GM23338 (cell line): ENCODE measurements at regions not wholly inside any gene's neighbourhood (a gene's known extent, or its start where the extent isn't known, plus 50 kb on each side); places are given as distances from the start of the nearest gene placed in this dataset.

Experiments used
- ATAC-seq: fragments of 200-7000 bp; cut with Tn5 transposase; 3 replicates; pipeline ENCODE4 v1.9.1; 2020
- DNase-seq: peaks from one replicate; pipeline ENCODE4 v3.0.0-alpha.2; 2015; ENCODE audit warnings: low spot score
- H2AFZ ChIP-seq: fragments of 200-600 bp; sonication (generic); 2 replicates; pipeline ENCODE4 v1.8.0; 2016; ENCODE audit warnings: antibody characterized with exemption, mild to moderate bottlenecking, moderate library complexity
- H3F3A ChIP-seq: fragments of 200-600 bp; sonication (generic); replicated peaks from 2 replicates; pipeline ENCODE4 v1.8.0; 2017; ENCODE audit warnings: antibody characterized with exemption, mixed run types, low read depth
- H3K27ac ChIP-seq: fragments of 200-600 bp; sonication (generic); 2 replicates; pipeline ENCODE4 v1.6.1; 2016; ENCODE audit warnings: low read depth
- H3K27me3 ChIP-seq: fragments of 200-600 bp; sonication (generic); 2 replicates; pipeline ENCODE4 v1.8.0; 2016; ENCODE audit warnings: mild to moderate bottlenecking, mixed run types, moderate library complexity; ENCODE audit not compliant: insufficient read depth
- H3K36me3 ChIP-seq: fragments of 200-600 bp; sonication (generic); 2 replicates; pipeline ENCODE4 v1.8.0; 2016; ENCODE audit warnings: mild to moderate bottlenecking; ENCODE audit not compliant: insufficient read depth
- H3K4me1 ChIP-seq: fragments of 200-600 bp; sonication (generic); 2 replicates; pipeline ENCODE4 v1.8.0; 2016; ENCODE audit warnings: mild to moderate bottlenecking, moderate library complexity; ENCODE audit not compliant: insufficient read depth
- H3K4me2 ChIP-seq: fragments of 200-600 bp; sonication (generic); 2 replicates; pipeline ENCODE4 v1.7.1; 2017; ENCODE audit warnings: mixed run types
- H3K4me3 ChIP-seq: fragments of 200-600 bp; sonication (generic); 2 replicates; pipeline ENCODE4 v1.6.1; 2016; ENCODE audit warnings: mixed run types
- H3K79me2 ChIP-seq: fragments of 200-600 bp; sonication (generic); replicated peaks from 2 replicates; pipeline ENCODE4 v1.8.0; 2017; ENCODE audit warnings: mild to moderate bottlenecking; ENCODE audit not compliant: insufficient read depth
- H3K9me2 ChIP-seq: fragments of 200-600 bp; sonication (generic); 2 replicates; pipeline ENCODE4 v1.8.0; 2017; ENCODE audit not compliant: insufficient read depth
- H4K20me1 ChIP-seq: fragments of 200-600 bp; sonication (generic); replicated peaks from 2 replicates; pipeline ENCODE4 v1.8.0; 2017; ENCODE audit warnings: mild to moderate bottlenecking; ENCODE audit not compliant: insufficient read depth
- H3K27ac Mint-ChIP-seq: 2 replicates; pipeline ENCODE4 v1.8.0; 2020; ENCODE audit warnings: inconsistent platforms, mild to moderate bottlenecking, moderate library complexity, mixed read lengths
- H3K27me3 Mint-ChIP-seq: 3 replicates; pipeline ENCODE4 v1.8.0; 2022; ENCODE audit warnings: low read depth, mild to moderate bottlenecking, moderate library complexity, mixed read lengths, inconsistent platforms; ENCODE audit not compliant: insufficient read depth, poor library complexity
- H3K36me3 Mint-ChIP-seq: 3 replicates; pipeline ENCODE4 v1.8.0; 2021; ENCODE audit warnings: low read depth, mild to moderate bottlenecking, inconsistent platforms, moderate library complexity, mixed read lengths
- H3K4me1 Mint-ChIP-seq: 3 replicates; pipeline ENCODE4 v1.8.0; 2020; ENCODE audit warnings: mild to moderate bottlenecking, inconsistent platforms, mixed read lengths
- H3K4me3 Mint-ChIP-seq: 3 replicates; pipeline ENCODE4 v1.8.0; 2021; ENCODE audit warnings: moderate library complexity, mild to moderate bottlenecking, inconsistent platforms, mixed read lengths
- H3K9me3 Mint-ChIP-seq: 3 replicates; pipeline ENCODE4 v1.8.0; 2020; ENCODE audit warnings: moderate library complexity, mild to moderate bottlenecking, inconsistent platforms, mixed read lengths
- CREB1 ChIP-seq: fragments of 250-450 bp; sonication (Bioruptor Pico); IDR thresholded peaks from 2 replicates; pipeline ENCODE4 v1.5.0; 2020; ENCODE audit warnings: low read depth, mild to moderate bottlenecking, moderate library complexity
- EZH2 ChIP-seq: fragments of 200-600 bp; sonication (generic); IDR thresholded peaks from one replicate; pipeline ENCODE4 v1.8.0; 2017; ENCODE audit warnings: antibody characterized with exemption, mild to moderate bottlenecking, low read depth; ENCODE audit not compliant: unreplicated experiment
- EZH2phosphoT487 ChIP-seq: fragments of 200-600 bp; sonication (generic); IDR thresholded peaks from one replicate; pipeline ENCODE4 v1.8.1; 2018; ENCODE audit warnings: antibody characterized with exemption; ENCODE audit not compliant: unreplicated experiment
- JUNB ChIP-seq: IDR thresholded peaks from one replicate; pipeline ENCODE4 v1.6.1; 2016; ENCODE audit warnings: antibody characterized with exemption; ENCODE audit not compliant: unreplicated experiment
- NANOG ChIP-seq: IDR thresholded peaks from 2 replicates; pipeline ENCODE4 v1.6.1; 2016; ENCODE audit warnings: antibody characterized with exemption, borderline replicate concordance
- POLR2AphosphoS5 ChIP-seq: IDR thresholded peaks from 2 replicates; pipeline ENCODE4 v1.6.1; 2016; ENCODE audit warnings: antibody characterized with exemption, low read depth
- STAT1 ChIP-seq: IDR thresholded peaks from one replicate; pipeline ENCODE4 v1.6.1; 2016; ENCODE audit warnings: antibody characterized with exemption; ENCODE audit not compliant: unreplicated experiment
- ZNF114 ChIP-seq: fragments of 250-450 bp; sonication (Bioruptor Pico); IDR thresholded peaks from 2 replicates; pipeline ENCODE4 v1.5.0; 2020; ENCODE audit warnings: mild to moderate bottlenecking, moderate library complexity
- ZNF331 ChIP-seq: fragments of 250-450 bp; sonication (Bioruptor Pico); IDR thresholded peaks from 2 replicates; pipeline ENCODE4 v1.5.0; 2020; ENCODE audit warnings: low read depth, mild to moderate bottlenecking, moderate library complexity
- TF ChIP-seq, protein P1 (sequence below), 2 experiments: fragments of 200-600 bp in 1 of 2; sonication (generic) in 1 of 2; conservative IDR thresholded peaks; 2 replicates each; pipeline versions ENCODE4 v1.5.1 to v1.6.1; 2016 to 2017; ENCODE audit warnings: antibody characterized with exemption in 2 of 2, low read depth in 2 of 2, mild to moderate bottlenecking in 2 of 2, moderate library complexity in 1 of 2
- TF ChIP-seq, protein P2 (sequence below): fragments of 250-450 bp; sonication (Bioruptor Pico); IDR thresholded peaks from 2 replicates; pipeline ENCODE4 v1.5.0; 2020; ENCODE audit warnings: mild to moderate bottlenecking, moderate library complexity
- TF ChIP-seq, protein P3 (sequence below): IDR thresholded peaks from 2 replicates; pipeline ENCODE4 v1.6.1; 2016; ENCODE audit warnings: antibody characterized with exemption
- TF ChIP-seq, protein P4 (sequence below): IDR thresholded peaks from one replicate; pipeline ENCODE4 v1.6.1; 2018; ENCODE audit warnings: antibody characterized with exemption; ENCODE audit not compliant: unreplicated experiment

DNA sequence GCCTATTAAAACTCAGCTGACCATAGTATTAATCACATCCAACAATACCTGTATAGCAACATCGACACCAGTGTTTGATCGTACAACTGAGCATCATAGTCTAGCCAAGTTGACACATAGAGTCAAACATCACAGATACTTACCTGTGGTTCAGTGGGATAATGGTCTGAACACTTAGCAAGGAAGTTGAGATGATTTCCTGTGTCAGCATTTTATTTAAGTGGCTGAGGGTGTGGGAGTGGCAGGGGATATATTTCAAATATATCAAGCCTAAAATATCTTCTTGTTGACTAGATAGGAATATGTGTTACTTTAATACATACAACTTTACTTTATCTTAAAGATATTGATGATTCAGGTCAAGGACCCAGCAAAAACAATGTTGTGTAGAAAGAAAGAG is 1038.6 kb downstream of the TSN start:
- no peaks in the 10 kb centered on the region for H3K27me3 ChIP-seq
- H3K36me3 ChIP-seq: no peaks in the 10 kb centered on the region
- no peak overlapping the region for H3K27ac ChIP-seq
- H3K4me1 ChIP-seq: no peaks in the 10 kb centered on the region
- no peaks in the 10 kb centered on the region for H3K79me2 ChIP-seq
- H3K4me3 ChIP-seq: no peak overlapping the region
- ATAC-seq (no peak), DNase-seq (no peak)
- no peak overlapping the region for H3K4me2 ChIP-seq
- H3K9me2 ChIP-seq: no peaks in the 10 kb centered on the region
- H3F3A ChIP-seq: no peaks in the 10 kb centered on the region
- Mint-ChIP-seq H3K4me1 (peaks cover 4% of the 10 kb centered on the region; the same call in 1 of the 3 replicates), H3K27ac (no peak overlapping the region), H3K9me3 (peaks cover 7% of the 10 kb centered on the region), H3K27me3 (peaks cover 8% of the 10 kb centered on the region), H3K36me3 (peaks cover 7% of the 10 kb centered on the region), H3K4me3 (no peak overlapping the region)
- TF ChIP-seq, protein P1, sequence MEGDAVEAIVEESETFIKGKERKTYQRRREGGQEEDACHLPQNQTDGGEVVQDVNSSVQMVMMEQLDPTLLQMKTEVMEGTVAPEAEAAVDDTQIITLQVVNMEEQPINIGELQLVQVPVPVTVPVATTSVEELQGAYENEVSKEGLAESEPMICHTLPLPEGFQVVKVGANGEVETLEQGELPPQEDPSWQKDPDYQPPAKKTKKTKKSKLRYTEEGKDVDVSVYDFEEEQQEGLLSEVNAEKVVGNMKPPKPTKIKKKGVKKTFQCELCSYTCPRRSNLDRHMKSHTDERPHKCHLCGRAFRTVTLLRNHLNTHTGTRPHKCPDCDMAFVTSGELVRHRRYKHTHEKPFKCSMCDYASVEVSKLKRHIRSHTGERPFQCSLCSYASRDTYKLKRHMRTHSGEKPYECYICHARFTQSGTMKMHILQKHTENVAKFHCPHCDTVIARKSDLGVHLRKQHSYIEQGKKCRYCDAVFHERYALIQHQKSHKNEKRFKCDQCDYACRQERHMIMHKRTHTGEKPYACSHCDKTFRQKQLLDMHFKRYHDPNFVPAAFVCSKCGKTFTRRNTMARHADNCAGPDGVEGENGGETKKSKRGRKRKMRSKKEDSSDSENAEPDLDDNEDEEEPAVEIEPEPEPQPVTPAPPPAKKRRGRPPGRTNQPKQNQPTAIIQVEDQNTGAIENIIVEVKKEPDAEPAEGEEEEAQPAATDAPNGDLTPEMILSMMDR (conservative IDR thresholded peaks at IDR 0.05; ENCODE audit: low read depth in 2 of 2): no peak
- TF ChIP-seq EZH2phosphoT487: no peak
- TF ChIP-seq STAT1: no peak
- TF ChIP-seq EZH2: no peak
- no peak for TF ChIP-seq NANOG
- TF ChIP-seq, protein P2, sequence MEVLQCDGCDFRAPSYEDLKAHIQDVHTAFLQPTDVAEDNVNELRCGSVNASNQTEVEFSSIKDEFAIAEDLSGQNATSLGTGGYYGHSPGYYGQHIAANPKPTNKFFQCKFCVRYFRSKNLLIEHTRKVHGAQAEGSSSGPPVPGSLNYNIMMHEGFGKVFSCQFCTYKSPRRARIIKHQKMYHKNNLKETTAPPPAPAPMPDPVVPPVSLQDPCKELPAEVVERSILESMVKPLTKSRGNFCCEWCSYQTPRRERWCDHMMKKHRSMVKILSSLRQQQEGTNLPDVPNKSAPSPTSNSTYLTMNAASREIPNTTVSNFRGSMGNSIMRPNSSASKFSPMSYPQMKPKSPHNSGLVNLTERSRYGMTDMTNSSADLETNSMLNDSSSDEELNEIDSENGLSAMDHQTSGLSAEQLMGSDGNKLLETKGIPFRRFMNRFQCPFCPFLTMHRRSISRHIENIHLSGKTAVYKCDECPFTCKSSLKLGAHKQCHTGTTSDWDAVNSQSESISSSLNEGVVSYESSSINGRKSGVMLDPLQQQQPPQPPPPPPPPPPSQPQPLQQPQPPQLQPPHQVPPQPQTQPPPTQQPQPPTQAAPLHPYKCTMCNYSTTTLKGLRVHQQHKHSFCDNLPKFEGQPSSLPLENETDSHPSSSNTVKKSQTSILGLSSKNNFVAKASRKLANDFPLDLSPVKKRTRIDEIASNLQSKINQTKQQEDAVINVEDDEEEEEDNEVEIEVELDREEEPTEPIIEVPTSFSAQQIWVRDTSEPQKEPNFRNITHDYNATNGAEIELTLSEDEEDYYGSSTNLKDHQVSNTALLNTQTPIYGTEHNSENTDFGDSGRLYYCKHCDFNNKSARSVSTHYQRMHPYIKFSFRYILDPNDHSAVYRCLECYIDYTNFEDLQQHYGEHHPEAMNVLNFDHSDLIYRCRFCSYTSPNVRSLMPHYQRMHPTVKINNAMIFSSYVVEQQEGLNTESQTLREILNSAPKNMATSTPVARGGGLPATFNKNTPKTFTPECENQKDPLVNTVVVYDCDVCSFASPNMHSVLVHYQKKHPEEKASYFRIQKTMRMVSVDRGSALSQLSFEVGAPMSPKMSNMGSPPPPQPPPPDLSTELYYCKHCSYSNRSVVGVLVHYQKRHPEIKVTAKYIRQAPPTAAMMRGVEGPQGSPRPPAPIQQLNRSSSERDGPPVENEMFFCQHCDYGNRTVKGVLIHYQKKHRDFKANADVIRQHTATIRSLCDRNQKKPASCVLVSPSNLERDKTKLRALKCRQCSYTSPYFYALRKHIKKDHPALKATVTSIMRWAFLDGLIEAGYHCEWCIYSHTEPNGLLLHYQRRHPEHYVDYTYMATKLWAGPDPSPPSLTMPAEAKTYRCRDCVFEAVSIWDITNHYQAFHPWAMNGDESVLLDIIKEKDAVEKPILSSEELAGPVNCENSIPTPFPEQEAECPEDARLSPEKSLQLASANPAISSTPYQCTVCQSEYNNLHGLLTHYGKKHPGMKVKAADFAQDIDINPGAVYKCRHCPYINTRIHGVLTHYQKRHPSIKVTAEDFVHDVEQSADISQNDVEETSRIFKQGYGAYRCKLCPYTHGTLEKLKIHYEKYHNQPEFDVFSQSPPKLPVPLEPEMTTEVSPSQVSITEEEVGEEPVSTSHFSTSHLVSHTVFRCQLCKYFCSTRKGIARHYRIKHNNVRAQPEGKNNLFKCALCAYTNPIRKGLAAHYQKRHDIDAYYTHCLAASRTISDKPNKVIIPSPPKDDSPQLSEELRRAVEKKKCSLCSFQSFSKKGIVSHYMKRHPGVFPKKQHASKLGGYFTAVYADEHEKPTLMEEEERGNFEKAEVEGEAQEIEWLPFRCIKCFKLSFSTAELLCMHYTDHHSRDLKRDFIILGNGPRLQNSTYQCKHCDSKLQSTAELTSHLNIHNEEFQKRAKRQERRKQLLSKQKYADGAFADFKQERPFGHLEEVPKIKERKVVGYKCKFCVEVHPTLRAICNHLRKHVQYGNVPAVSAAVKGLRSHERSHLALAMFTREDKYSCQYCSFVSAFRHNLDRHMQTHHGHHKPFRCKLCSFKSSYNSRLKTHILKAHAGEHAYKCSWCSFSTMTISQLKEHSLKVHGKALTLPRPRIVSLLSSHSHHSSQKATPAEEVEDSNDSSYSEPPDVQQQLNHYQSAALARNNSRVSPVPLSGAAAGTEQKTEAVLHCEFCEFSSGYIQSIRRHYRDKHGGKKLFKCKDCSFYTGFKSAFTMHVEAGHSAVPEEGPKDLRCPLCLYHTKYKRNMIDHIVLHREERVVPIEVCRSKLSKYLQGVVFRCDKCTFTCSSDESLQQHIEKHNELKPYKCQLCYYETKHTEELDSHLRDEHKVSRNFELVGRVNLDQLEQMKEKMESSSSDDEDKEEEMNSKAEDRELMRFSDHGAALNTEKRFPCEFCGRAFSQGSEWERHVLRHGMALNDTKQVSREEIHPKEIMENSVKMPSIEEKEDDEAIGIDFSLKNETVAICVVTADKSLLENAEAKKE (CRISPR knock-in tag): no peak
- TF ChIP-seq, protein P3, sequence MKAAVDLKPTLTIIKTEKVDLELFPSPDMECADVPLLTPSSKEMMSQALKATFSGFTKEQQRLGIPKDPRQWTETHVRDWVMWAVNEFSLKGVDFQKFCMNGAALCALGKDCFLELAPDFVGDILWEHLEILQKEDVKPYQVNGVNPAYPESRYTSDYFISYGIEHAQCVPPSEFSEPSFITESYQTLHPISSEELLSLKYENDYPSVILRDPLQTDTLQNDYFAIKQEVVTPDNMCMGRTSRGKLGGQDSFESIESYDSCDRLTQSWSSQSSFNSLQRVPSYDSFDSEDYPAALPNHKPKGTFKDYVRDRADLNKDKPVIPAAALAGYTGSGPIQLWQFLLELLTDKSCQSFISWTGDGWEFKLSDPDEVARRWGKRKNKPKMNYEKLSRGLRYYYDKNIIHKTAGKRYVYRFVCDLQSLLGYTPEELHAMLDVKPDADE: no peak
- no peak for TF ChIP-seq JUNB
- no peak for TF ChIP-seq ZNF331 (CRISPR knock-in tag)
- TF ChIP-seq ZNF114 (CRISPR knock-in tag): no peak
- no peak for TF ChIP-seq POLR2AphosphoS5
- TF ChIP-seq, protein P4, sequence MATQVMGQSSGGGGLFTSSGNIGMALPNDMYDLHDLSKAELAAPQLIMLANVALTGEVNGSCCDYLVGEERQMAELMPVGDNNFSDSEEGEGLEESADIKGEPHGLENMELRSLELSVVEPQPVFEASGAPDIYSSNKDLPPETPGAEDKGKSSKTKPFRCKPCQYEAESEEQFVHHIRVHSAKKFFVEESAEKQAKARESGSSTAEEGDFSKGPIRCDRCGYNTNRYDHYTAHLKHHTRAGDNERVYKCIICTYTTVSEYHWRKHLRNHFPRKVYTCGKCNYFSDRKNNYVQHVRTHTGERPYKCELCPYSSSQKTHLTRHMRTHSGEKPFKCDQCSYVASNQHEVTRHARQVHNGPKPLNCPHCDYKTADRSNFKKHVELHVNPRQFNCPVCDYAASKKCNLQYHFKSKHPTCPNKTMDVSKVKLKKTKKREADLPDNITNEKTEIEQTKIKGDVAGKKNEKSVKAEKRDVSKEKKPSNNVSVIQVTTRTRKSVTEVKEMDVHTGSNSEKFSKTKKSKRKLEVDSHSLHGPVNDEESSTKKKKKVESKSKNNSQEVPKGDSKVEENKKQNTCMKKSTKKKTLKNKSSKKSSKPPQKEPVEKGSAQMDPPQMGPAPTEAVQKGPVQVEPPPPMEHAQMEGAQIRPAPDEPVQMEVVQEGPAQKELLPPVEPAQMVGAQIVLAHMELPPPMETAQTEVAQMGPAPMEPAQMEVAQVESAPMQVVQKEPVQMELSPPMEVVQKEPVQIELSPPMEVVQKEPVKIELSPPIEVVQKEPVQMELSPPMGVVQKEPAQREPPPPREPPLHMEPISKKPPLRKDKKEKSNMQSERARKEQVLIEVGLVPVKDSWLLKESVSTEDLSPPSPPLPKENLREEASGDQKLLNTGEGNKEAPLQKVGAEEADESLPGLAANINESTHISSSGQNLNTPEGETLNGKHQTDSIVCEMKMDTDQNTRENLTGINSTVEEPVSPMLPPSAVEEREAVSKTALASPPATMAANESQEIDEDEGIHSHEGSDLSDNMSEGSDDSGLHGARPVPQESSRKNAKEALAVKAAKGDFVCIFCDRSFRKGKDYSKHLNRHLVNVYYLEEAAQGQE: no peak
- no peak for TF ChIP-seq CREB1 (CRISPR knock-in tag)
- H4K20me1 ChIP-seq: no peaks in the 10 kb centered on the region
- no peak overlapping the region for H2AFZ ChIP-seq
